Fibroblast of lung (primary cell): ENCODE measurements at regions not wholly inside any gene's neighbourhood (a gene's known extent, or its start where the extent isn't known, plus 50 kb on each side); places are given as distances from the start of the nearest gene placed in this dataset.

Experiments
- DNase-seq, 2 donors: peaks; one replicate each; pipeline versions ENCODE4 v3.0.0 to v3.0.0-alpha.2; 2010; ENCODE audit warnings: low read depth in 2 of 2
- H2AFZ ChIP-seq: 2 replicates; pipeline ENCODE4 v1.5.1; 2012; ENCODE audit warnings: low read length, control low read depth, inconsistent platforms
- H3K27ac ChIP-seq: 2 replicates; pipeline ENCODE4 v1.5.1; 2011; ENCODE audit warnings: low read length, control low read depth; ENCODE audit not compliant: insufficient read depth
- H3K27me3 ChIP-seq: 2 replicates; pipeline ENCODE4 v1.5.1; 2011; ENCODE audit warnings: mild to moderate bottlenecking, low read length; ENCODE audit not compliant: control insufficient read depth, insufficient read depth
- H3K36me3 ChIP-seq: 2 replicates; pipeline ENCODE4 v1.5.1; 2011; ENCODE audit warnings: low read length; ENCODE audit not compliant: control insufficient read depth, insufficient read depth
- H3K4me1 ChIP-seq: 2 replicates; pipeline ENCODE4 v1.5.1; 2011; ENCODE audit warnings: low read length; ENCODE audit not compliant: control insufficient read depth, insufficient read depth; ENCODE audit errors: extremely low read depth
- H3K4me2 ChIP-seq: 2 replicates; pipeline ENCODE4 v1.5.1; 2011; ENCODE audit warnings: low read length, control low read depth; ENCODE audit not compliant: insufficient read depth; ENCODE audit errors: extremely low read depth
- H3K4me3 ChIP-seq, 4 experiments: fragments of 200-600 bp in 1 of 4; sonication (generic) in 1 of 4; replicated peaks in 1 of 4; 2 replicates each; pipeline ENCODE4 v1.5.1; 2011 to 2016; ENCODE audit warnings: low read length in 4 of 4, low read depth in 3 of 4, mild to moderate bottlenecking in 3 of 4, control low read depth in 2 of 4, inconsistent platforms in 1 of 4, mixed read lengths in 1 of 4; ENCODE audit not compliant: insufficient read depth in 1 of 4; ENCODE audit errors: control extremely low read depth in 1 of 4
- H3K79me2 ChIP-seq: 2 replicates; pipeline ENCODE4 v1.5.1; 2012; ENCODE audit warnings: mild to moderate bottlenecking, low read length, inconsistent platforms; ENCODE audit not compliant: control insufficient read depth, insufficient read depth
- H3K9ac ChIP-seq: 2 replicates; pipeline ENCODE4 v1.5.1; 2011; ENCODE audit warnings: mild to moderate bottlenecking, low read length, control low read depth; ENCODE audit not compliant: insufficient read depth
- H3K9me3 ChIP-seq: 2 replicates; pipeline ENCODE4 v1.5.1; 2012; ENCODE audit warnings: low read depth, low read length; ENCODE audit not compliant: control insufficient read depth, insufficient read depth
- H4K20me1 ChIP-seq: 2 replicates; pipeline ENCODE4 v1.5.1; 2011; ENCODE audit warnings: low read length; ENCODE audit not compliant: control insufficient read depth, insufficient read depth; ENCODE audit errors: extremely low read depth
- CTCF ChIP-seq, 2 donors: IDR thresholded peaks in 1 of 2; conservative IDR thresholded peaks in 1 of 2; 1 replicate in 1 of 2; 2 replicates in 1 of 2; pipeline ENCODE4 v1.5.1; 2011 to 2012; ENCODE audit warnings: low read length in 2 of 2, control low read depth in 1 of 2, inconsistent platforms in 1 of 2, low read depth in 1 of 2, mild to moderate bottlenecking in 1 of 2
- EZH2 ChIP-seq: IDR thresholded peaks from 2 replicates; pipeline ENCODE4 v1.5.1; 2012; ENCODE audit warnings: low read length, control low read depth, mild to moderate bottlenecking; ENCODE audit errors: missing control alignments

DNA sequence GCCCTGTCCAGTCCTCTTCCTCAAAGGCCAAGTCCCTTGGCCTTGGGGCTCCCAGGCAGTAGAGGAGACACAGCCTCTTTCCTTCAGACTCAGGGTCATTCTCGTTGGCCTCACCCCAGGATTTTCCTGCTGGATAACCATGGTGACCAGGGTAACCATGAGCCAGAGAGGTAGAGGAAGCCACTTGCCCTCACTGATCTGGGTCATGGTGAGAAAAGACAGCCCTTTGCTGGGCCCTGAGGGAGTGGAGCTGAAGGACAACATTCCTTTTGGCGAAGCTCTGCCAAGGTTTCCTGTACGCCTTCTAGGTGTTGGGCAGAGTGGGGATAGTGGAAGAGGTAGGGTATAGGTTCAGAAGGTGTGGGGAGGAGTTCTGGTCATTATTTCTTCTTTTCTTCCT is 53.1 kb upstream of the WNT4 start:
- Histone ChIP-seq H3K27ac (no peak overlapping the region), H3K9me3 (no peaks in the 10 kb centered on the region), H3K36me3 (no peaks in the 10 kb centered on the region), H2AFZ (no peak overlapping the region), H3K4me1 (no peaks in the 10 kb centered on the region), H3K4me2 (no peak overlapping the region), H3K9ac (no peak overlapping the region), H3K79me2 (no peaks in the 10 kb centered on the region), H3K27me3 (no peaks in the 10 kb centered on the region), H3K4me3 (no peak overlapping the region), H4K20me1 (no peaks in the 10 kb centered on the region)
- no peak for TF ChIP-seq EZH2
- DNase-seq = no peak

GRCh38 chr1:22196641-22197040 is 53.7 kb upstream of the WNT4 start:
- no peak for TF ChIP-seq EZH2
- no peak for TF ChIP-seq CTCF (conservative IDR thresholded peaks at IDR 0.05 in 1 of 2, IDR thresholded peaks at IDR 0.05 in 1 of 2; ENCODE audit: low read depth in 1 of 2, low read length in 2 of 2)
- Histone ChIP-seq H3K27ac (no peak overlapping the region), H2AFZ (no peak overlapping the region), H3K4me1 (no peaks in the 10 kb centered on the region), H3K9me3 (no peaks in the 10 kb centered on the region), H3K4me3 (no peak overlapping the region), H3K36me3 (no peaks in the 10 kb centered on the region), H3K4me2 (no peak overlapping the region), H3K9ac (no peak overlapping the region), H3K27me3 (no peaks in the 10 kb centered on the region), H3K79me2 (no peaks in the 10 kb centered on the region), H4K20me1 (no peaks in the 10 kb centered on the region)
- DNase-seq = no peak

GRCh38 chr1:22197644-22198043 is 54.7 kb upstream of the WNT4 start:
- no peak for TF ChIP-seq CTCF (conservative IDR thresholded peaks at IDR 0.05 in 1 of 2, IDR thresholded peaks at IDR 0.05 in 1 of 2; ENCODE audit: low read depth in 1 of 2, low read length in 2 of 2)
- no peak for TF ChIP-seq EZH2
- Histone ChIP-seq H3K27ac (no peak overlapping the region), H3K27me3 (no peaks in the 10 kb centered on the region), H4K20me1 (no peaks in the 10 kb centered on the region), H3K9ac (no peak overlapping the region), H3K4me3 (no peak overlapping the region), H3K36me3 (no peaks in the 10 kb centered on the region), H3K4me1 (no peaks in the 10 kb centered on the region), H3K79me2 (no peaks in the 10 kb centered on the region), H2AFZ (no peak overlapping the region), H3K4me2 (no peak overlapping the region), H3K9me3 (no peaks in the 10 kb centered on the region)
- no peak for DNase-seq

DNA sequence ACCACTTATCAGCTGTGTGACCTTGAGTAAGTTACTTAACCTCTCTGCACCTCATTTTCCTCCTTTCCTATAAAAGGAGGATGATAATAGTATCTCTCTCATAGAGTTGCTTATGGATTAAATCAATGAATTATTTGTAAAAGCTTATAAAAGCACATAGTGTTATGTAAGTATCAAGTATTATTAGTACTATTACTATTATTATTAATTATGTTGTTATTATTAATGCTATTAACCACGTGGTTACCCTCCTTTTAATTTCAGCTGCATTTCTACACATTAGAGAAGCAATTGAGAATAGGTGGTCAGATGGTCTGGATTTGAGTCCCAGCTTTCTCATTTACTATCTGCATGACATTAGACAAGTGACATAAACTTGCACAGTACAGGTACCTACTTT is 58.1 kb upstream of the WNT4 start:
- Histone ChIP-seq H3K4me3 (no peak overlapping the region), H3K79me2 (no peaks in the 10 kb centered on the region), H3K9me3 (no peaks in the 10 kb centered on the region), H3K9ac (no peak overlapping the region), H3K4me1 (no peaks in the 10 kb centered on the region), H3K27me3 (peaks cover 17% of the 10 kb centered on the region), H2AFZ (no peak overlapping the region), H3K4me2 (no peak overlapping the region), H3K27ac (no peak overlapping the region), H4K20me1 (no peaks in the 10 kb centered on the region), H3K36me3 (no peaks in the 10 kb centered on the region)
- no peak for TF ChIP-seq EZH2
- no peak for DNase-seq
